Mesothelial cell of epicardium (in vitro differentiated cells): ENCODE measurements at regions not wholly inside any gene's neighbourhood (a gene's known extent, or its start where the extent isn't known, plus 50 kb on each side); places are given as distances from the start of the nearest gene placed in this dataset.

Source experiments
- DNase-seq, 2 experiments: peaks; one replicate each; pipeline ENCODE4 v3.0.0; 2021; ENCODE audit warnings: low spot score in 2 of 2; ENCODE audit not compliant: unreplicated experiment in 2 of 2
- H3K27ac Mint-ChIP-seq: 2 replicates; pipeline ENCODE4 v1.8.0; 2021; ENCODE audit warnings: mixed read lengths
- H3K27me3 Mint-ChIP-seq: 2 replicates; pipeline ENCODE4 v1.8.0; 2021; ENCODE audit warnings: low read depth, mixed read lengths
- H3K36me3 Mint-ChIP-seq: 2 replicates; pipeline ENCODE4 v1.8.0; 2021; ENCODE audit warnings: mixed read lengths
- H3K4me1 Mint-ChIP-seq: 2 replicates; pipeline ENCODE4 v1.8.0; 2021; ENCODE audit warnings: mixed read lengths
- H3K4me3 Mint-ChIP-seq: 2 replicates; pipeline ENCODE4 v1.8.0; 2021; ENCODE audit warnings: mild to moderate bottlenecking, moderate library complexity, mixed read lengths
- H3K9me3 Mint-ChIP-seq: 2 replicates; pipeline ENCODE4 v1.8.0; 2021; ENCODE audit warnings: mixed read lengths
- CTCF ChIP-seq: fragments of 200-600 bp; sonication (generic); IDR thresholded peaks from one replicate; pipeline ENCODE4 v1.5.0; 2021; ENCODE audit warnings: antibody characterized with exemption; ENCODE audit not compliant: unreplicated experiment

- DNase-seq = no peak
- Mint-ChIP-seq H3K27me3 (no peaks in the 10 kb centered on the region), H3K4me3 (no peak overlapping the region), H3K27ac (no peak overlapping the region), H3K9me3 (peaks cover 7% of the 10 kb centered on the region), H3K4me1 (peaks cover 7% of the 10 kb centered on the region), H3K36me3 (peaks cover 10% of the 10 kb centered on the region)
- TF ChIP-seq CTCF = no peak
Measured at GRCh38 chr22:42196454-42196853, 65.8 kb upstream of the CYP2D6 start.

GRCh38 chr22:42194953-42195352 lies 64.3 kb upstream of the CYP2D6 start:
- H3K36me3 Mint-ChIP-seq = no peaks in the 10 kb centered on the region

GRCh38 chr22:42194104-42194851 lies 63.7 kb upstream of the CYP2D6 start:
- H3K4me1 Mint-ChIP-seq = peaks cover 7% of the 10 kb centered on the region
- H3K27ac Mint-ChIP-seq = peak overlapping the region; percentile 82
- H3K27me3 Mint-ChIP-seq = no peaks in the 10 kb centered on the region
- no peak for DNase-seq
- TF ChIP-seq CTCF = no peak
- no peak overlapping the region for H3K4me3 Mint-ChIP-seq
- no peaks in the 10 kb centered on the region for H3K9me3 Mint-ChIP-seq
- H3K36me3 Mint-ChIP-seq = no peaks in the 10 kb centered on the region

More at GRCh38 chr22:42194953-42195352, 64.3 kb upstream of the CYP2D6 start:
- Mint-ChIP-seq H3K27me3 (no peaks in the 10 kb centered on the region), H3K9me3 (no peaks in the 10 kb centered on the region), H3K27ac (peak overlapping the region; percentile 82), H3K4me3 (no peak overlapping the region), H3K4me1 (peaks cover 7% of the 10 kb centered on the region)
- no peak for DNase-seq
- TF ChIP-seq CTCF = no peak

GRCh38 chr22:42192547-42192946 lies 61.9 kb upstream of the CYP2D6 start:
- Mint-ChIP-seq H3K4me1 (peaks cover 7% of the 10 kb centered on the region), H3K4me3 (no peak overlapping the region)

GRCh38 chr22:42190274-42190673 lies 59.7 kb upstream of the CYP2D6 start:
- Mint-ChIP-seq H3K4me3 (no peak overlapping the region), H3K4me1 (peaks cover 7% of the 10 kb centered on the region), H3K27me3 (no peaks in the 10 kb centered on the region), H3K27ac (no peak overlapping the region), H3K36me3 (peaks cover 3% of the 10 kb centered on the region), H3K9me3 (no peaks in the 10 kb centered on the region)
- DNase-seq = no peak
- TF ChIP-seq CTCF = no peak

More at GRCh38 chr22:42192547-42192946, 61.9 kb upstream of the CYP2D6 start:
- Mint-ChIP-seq H3K36me3 (peaks cover 2% of the 10 kb centered on the region), H3K27ac (no peak overlapping the region), H3K27me3 (no peaks in the 10 kb centered on the region), H3K9me3 (no peaks in the 10 kb centered on the region)
- no peak for TF ChIP-seq CTCF
- no peak for DNase-seq
